ENCODE measurements at regions not wholly inside any gene's neighbourhood (a gene's known extent, or its start where the extent isn't known, plus 50 kb on each side); places are given as distances from the start of the nearest gene placed in this dataset.

DNA sequence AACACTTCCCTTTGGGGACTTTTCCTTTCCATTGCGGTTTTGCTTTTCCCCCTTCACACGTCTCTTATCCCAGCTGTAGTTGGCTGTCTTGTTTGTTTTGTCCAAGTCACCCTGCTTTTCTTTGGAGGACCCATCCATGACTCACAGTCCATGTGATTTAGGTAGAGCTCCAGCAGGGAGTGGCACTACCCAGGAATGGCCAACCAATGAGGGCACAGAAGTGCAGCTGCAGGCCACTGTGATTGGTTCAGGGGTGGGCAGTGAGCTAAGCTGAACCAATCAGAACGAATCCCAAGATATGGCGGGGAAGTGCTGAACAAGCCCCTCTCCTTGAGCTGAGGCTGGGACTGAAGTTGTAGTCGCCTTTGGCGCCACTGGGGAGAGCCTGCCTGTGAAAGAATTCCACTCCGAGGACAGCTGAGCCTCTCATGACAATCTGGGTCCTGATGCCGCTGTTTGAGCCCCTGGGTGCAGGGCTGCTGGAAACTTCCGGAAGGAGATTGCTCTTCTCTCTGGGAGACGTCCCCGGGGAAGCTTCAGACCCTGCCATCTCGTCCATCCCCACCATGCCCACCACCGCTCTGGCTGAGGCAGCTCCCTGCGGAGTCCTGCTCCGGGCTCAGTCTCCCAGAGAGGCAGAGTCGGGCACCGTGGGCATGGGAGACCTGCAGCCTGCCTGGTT is 62.9 kb upstream of the URI1 start:
- Histone ChIP-seq H3K9ac (ENCODE audit: low read length) (no peak overlapping the region), H3K36me3 (ENCODE audit: control insufficient read depth in 1 of 2, insufficient read depth in 2 of 2, low read depth in 1 of 2, low read length in 2 of 2) (no peaks in the 10 kb centered on the region), H2BK15ac (ENCODE audit: low read depth, poor library complexity, severe bottlenecking) (no peak overlapping the region), H3K79me1 (replicated peaks; ENCODE audit: low read length, poor library complexity, severe bottlenecking) (no peaks in the 10 kb centered on the region), H2BK12ac (ENCODE audit: low read length in 2 of 2) (no peak overlapping the region), H3K23ac (ENCODE audit: low read length in 2 of 2) (no peak overlapping the region), H2BK120ac (ENCODE audit: low read depth, low read length) (no peak overlapping the region), H3K18ac (ENCODE audit: low read depth in 1 of 2, low read length in 2 of 2) (no peak overlapping the region), H3K27ac (ENCODE audit: low read length, poor library complexity, severe bottlenecking) (no peak overlapping the region), H3K9me3 (ENCODE audit: control insufficient read depth, low read length) (no peaks in the 10 kb centered on the region), H3K4me1 (ENCODE audit: control insufficient read depth, insufficient read depth, low read depth, low read length) (peaks cover 2% of the 10 kb centered on the region), H3K14ac (ENCODE audit: low read length in 2 of 2) (no peak overlapping the region), H4K8ac (ENCODE audit: low read length) (no peak overlapping the region), H3K4me3 (ENCODE audit: insufficient read depth in 1 of 2, low read depth in 1 of 2, low read length in 2 of 2) (no peak overlapping the region), H4K91ac (ENCODE audit: low read length) (no peak overlapping the region), H2AK5ac (ENCODE audit: low read length, severe bottlenecking) (no peak overlapping the region), H3K4ac (ENCODE audit: low read depth in 1 of 2, low read length in 2 of 2) (no peak overlapping the region), H3K27me3 (ENCODE audit: control insufficient read depth in 1 of 2, insufficient read depth in 1 of 2, low read length in 2 of 2) (peaks cover 37 to 50% of the 10 kb centered on the region in 2 experiments), H2AFZ (ENCODE audit: low read depth, low read length) (no peak overlapping the region), H3K4me2 (ENCODE audit: low read length, poor library complexity, severe bottlenecking) (no peak overlapping the region), H2BK5ac (ENCODE audit: low read depth, low read length, poor library complexity, severe bottlenecking) (no peak overlapping the region)
- DNase-seq, result no peak
- 85% methylated on average over 17 of the region's 17 CpGs for WGBS

DNA sequence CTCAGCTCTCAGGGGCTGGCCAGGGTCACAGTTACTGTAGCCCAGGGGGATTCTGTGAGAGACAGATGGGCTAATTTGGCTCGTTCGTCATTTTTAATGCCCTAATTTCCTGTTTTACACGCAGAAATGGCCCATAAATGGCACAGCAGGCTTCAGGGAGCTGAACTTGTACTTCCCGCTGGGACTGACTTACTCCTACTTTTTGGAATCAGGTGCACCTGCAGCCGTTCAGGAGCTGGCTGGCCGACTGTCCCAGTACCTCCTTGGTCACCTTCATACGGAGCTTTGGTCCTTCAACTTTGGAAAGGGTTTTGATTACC is 62.4 kb upstream of the URI1 start:
- DNase-seq, result no peak
- H3K27me3 ChIP-seq (ENCODE audit: control insufficient read depth in 1 of 2, insufficient read depth in 1 of 2, low read length in 2 of 2), result peaks cover 37 to 45% of the 10 kb centered on the region in 2 experiments
- no peak overlapping the region for H3K27ac ChIP-seq (ENCODE audit: low read length, poor library complexity, severe bottlenecking)
- H4K91ac ChIP-seq (ENCODE audit: low read length), result no peak overlapping the region
- H2AFZ ChIP-seq (ENCODE audit: low read depth, low read length), result no peak overlapping the region
- peaks cover 2% of the 10 kb centered on the region for H3K4me1 ChIP-seq (ENCODE audit: control insufficient read depth, insufficient read depth, low read depth, low read length)
- H3K36me3 ChIP-seq (ENCODE audit: control insufficient read depth in 1 of 2, insufficient read depth in 2 of 2, low read depth in 1 of 2, low read length in 2 of 2), result no peaks in the 10 kb centered on the region
- no peak overlapping the region for H2BK5ac ChIP-seq (ENCODE audit: low read depth, low read length, poor library complexity, severe bottlenecking)
- H3K4me3 ChIP-seq (ENCODE audit: insufficient read depth in 1 of 2, low read depth in 1 of 2, low read length in 2 of 2), result no peak overlapping the region
- no peak overlapping the region for H3K4ac ChIP-seq (ENCODE audit: low read depth in 1 of 2, low read length in 2 of 2)
- H3K9ac ChIP-seq (ENCODE audit: low read length), result no peak overlapping the region
- no peak overlapping the region for H2AK5ac ChIP-seq (ENCODE audit: low read length, severe bottlenecking)
- H3K14ac ChIP-seq (ENCODE audit: low read length in 2 of 2), result no peak overlapping the region
- no peak overlapping the region for H4K8ac ChIP-seq (ENCODE audit: low read length)
- no peak overlapping the region for H3K4me2 ChIP-seq (ENCODE audit: low read length, poor library complexity, severe bottlenecking)
- H2BK15ac ChIP-seq (ENCODE audit: low read depth, poor library complexity, severe bottlenecking), result no peak overlapping the region
- H3K9me3 ChIP-seq (ENCODE audit: control insufficient read depth, low read length), result no peaks in the 10 kb centered on the region
- no peak overlapping the region for H3K23ac ChIP-seq (ENCODE audit: low read length in 2 of 2)
- no peak overlapping the region for H2BK120ac ChIP-seq (ENCODE audit: low read depth, low read length)
- no peak overlapping the region for H2BK12ac ChIP-seq (ENCODE audit: low read length in 2 of 2)
- 64% methylated on average over 7 of the region's 7 CpGs for WGBS
- no peaks in the 10 kb centered on the region for H3K79me1 ChIP-seq (replicated peaks; ENCODE audit: low read length, poor library complexity, severe bottlenecking)
- no peak overlapping the region for H3K18ac ChIP-seq (ENCODE audit: low read depth in 1 of 2, low read length in 2 of 2)

DNA sequence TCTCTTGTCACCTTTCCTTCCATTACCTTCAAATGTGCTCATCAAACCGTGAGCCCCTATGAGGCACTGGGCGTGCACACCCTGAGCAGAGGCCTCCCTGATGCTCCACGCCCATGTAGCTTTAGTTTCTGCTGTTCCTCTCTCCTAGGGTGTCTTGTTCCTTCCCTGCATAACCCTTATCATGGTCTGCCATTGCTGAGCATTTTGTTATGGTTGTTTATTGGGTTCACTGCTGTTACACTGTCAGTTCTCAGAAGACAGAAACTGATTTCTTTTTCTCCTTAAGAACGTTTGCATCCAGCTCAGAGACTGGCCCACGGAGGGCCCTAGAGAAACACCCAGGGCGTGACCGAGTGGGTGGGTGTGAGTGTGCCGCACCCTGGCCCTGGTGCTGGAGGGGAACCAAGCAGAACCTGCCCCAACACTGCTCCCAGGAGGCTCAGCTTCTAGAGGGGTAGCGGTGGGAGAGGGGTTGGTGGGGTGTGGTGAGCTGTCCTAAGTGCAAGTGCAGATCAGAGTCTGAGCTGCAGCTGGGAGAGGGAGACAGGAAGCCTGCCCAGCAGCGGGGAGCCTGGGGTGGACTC is 61.4 kb upstream of the URI1 start:
- H2BK5ac ChIP-seq (ENCODE audit: low read depth, low read length, poor library complexity, severe bottlenecking), result no peak overlapping the region
- no peak overlapping the region for H2BK120ac ChIP-seq (ENCODE audit: low read depth, low read length)
- no peak overlapping the region for H2BK12ac ChIP-seq (ENCODE audit: low read length in 2 of 2)
- no peak overlapping the region for H3K4me2 ChIP-seq (ENCODE audit: low read length, poor library complexity, severe bottlenecking)
- H3K14ac ChIP-seq (ENCODE audit: low read length in 2 of 2), result no peak overlapping the region
- WGBS, result 66% methylated on average over 10 of the region's 10 CpGs
- H3K23ac ChIP-seq (ENCODE audit: low read length in 2 of 2), result no peak overlapping the region
- H3K4ac ChIP-seq (ENCODE audit: low read depth in 1 of 2, low read length in 2 of 2), result no peak overlapping the region
- DNase-seq, result no peak
- no peaks in the 10 kb centered on the region for H3K36me3 ChIP-seq (ENCODE audit: control insufficient read depth in 1 of 2, insufficient read depth in 2 of 2, low read depth in 1 of 2, low read length in 2 of 2)
- H4K91ac ChIP-seq (ENCODE audit: low read length), result no peak overlapping the region
- no peaks in the 10 kb centered on the region for H3K9me3 ChIP-seq (ENCODE audit: control insufficient read depth, low read length)
- H3K4me3 ChIP-seq (ENCODE audit: insufficient read depth in 1 of 2, low read depth in 1 of 2, low read length in 2 of 2), result no peak overlapping the region
- H2BK15ac ChIP-seq (ENCODE audit: low read depth, poor library complexity, severe bottlenecking), result no peak overlapping the region
- no peak overlapping the region for H3K9ac ChIP-seq (ENCODE audit: low read length)
- H2AFZ ChIP-seq (ENCODE audit: low read depth, low read length), result no peak overlapping the region
- H3K4me1 ChIP-seq (ENCODE audit: control insufficient read depth, insufficient read depth, low read depth, low read length), result peaks cover 2% of the 10 kb centered on the region
- H3K18ac ChIP-seq (ENCODE audit: low read depth in 1 of 2, low read length in 2 of 2), result no peak overlapping the region
- H2AK5ac ChIP-seq (ENCODE audit: low read length, severe bottlenecking), result no peak overlapping the region
- no peak overlapping the region for H3K27ac ChIP-seq (ENCODE audit: low read length, poor library complexity, severe bottlenecking)
- H4K8ac ChIP-seq (ENCODE audit: low read length), result no peak overlapping the region
- peaks cover 29 to 39% of the 10 kb centered on the region in 2 experiments for H3K27me3 ChIP-seq (ENCODE audit: control insufficient read depth in 1 of 2, insufficient read depth in 1 of 2, low read length in 2 of 2)
- H3K79me1 ChIP-seq (replicated peaks; ENCODE audit: low read length, poor library complexity, severe bottlenecking), result no peaks in the 10 kb centered on the region

DNA sequence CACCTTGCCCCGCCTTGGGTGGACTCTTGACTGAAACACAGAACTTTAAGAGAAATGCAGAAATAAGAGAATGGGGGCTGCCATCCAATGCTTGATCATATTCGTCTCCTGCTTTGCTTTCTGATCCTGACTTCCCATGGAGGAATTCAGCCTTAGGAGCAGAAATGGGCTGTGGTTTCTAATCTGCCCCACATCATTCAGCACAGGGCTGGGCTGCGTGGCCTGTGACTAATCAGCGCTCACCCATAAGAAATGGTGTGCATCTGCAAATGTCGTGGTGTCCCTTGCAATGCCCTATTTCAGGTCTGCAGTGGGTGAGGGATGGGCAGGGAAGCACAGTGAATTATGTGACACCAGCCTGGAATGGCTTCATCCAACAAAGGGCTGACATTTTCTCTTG is 60.7 kb upstream of the URI1 start:
- Histone ChIP-seq H3K79me1 (replicated peaks; ENCODE audit: low read length, poor library complexity, severe bottlenecking) (no peaks in the 10 kb centered on the region), H3K18ac (ENCODE audit: low read depth in 1 of 2, low read length in 2 of 2) (no peak overlapping the region), H4K8ac (ENCODE audit: low read length) (no peak overlapping the region), H3K9ac (ENCODE audit: low read length) (no peak overlapping the region), H2BK15ac (ENCODE audit: low read depth, poor library complexity, severe bottlenecking) (no peak overlapping the region), H4K91ac (ENCODE audit: low read length) (no peak overlapping the region), H3K4ac (ENCODE audit: low read depth in 1 of 2, low read length in 2 of 2) (no peak overlapping the region), H3K9me3 (ENCODE audit: control insufficient read depth, low read length) (no peaks in the 10 kb centered on the region), H2AFZ (ENCODE audit: low read depth, low read length) (no peak overlapping the region), H3K27me3 (ENCODE audit: control insufficient read depth in 1 of 2, insufficient read depth in 1 of 2, low read length in 2 of 2) (peaks cover 22 to 31% of the 10 kb centered on the region in 2 experiments), H3K27ac (ENCODE audit: low read length, poor library complexity, severe bottlenecking) (no peak overlapping the region), H2BK5ac (ENCODE audit: low read depth, low read length, poor library complexity, severe bottlenecking) (no peak overlapping the region), H3K4me3 (ENCODE audit: insufficient read depth in 1 of 2, low read depth in 1 of 2, low read length in 2 of 2) (no peak overlapping the region), H3K14ac (ENCODE audit: low read length in 2 of 2) (no peak overlapping the region), H3K4me1 (ENCODE audit: control insufficient read depth, insufficient read depth, low read depth, low read length) (peaks cover 2% of the 10 kb centered on the region), H3K4me2 (ENCODE audit: low read length, poor library complexity, severe bottlenecking) (no peak overlapping the region), H2BK12ac (ENCODE audit: low read length in 2 of 2) (no peak overlapping the region), H2AK5ac (ENCODE audit: low read length, severe bottlenecking) (no peak overlapping the region), H2BK120ac (ENCODE audit: low read depth, low read length) (no peak overlapping the region), H3K36me3 (ENCODE audit: control insufficient read depth in 1 of 2, insufficient read depth in 2 of 2, low read depth in 1 of 2, low read length in 2 of 2) (no peaks in the 10 kb centered on the region), H3K23ac (ENCODE audit: low read length in 2 of 2) (no peak overlapping the region)
- DNase-seq, result no peak
- WGBS, result 76% methylated on average over 5 of the region's 5 CpGs
